HUDEP-2 (cell line): ENCODE measurements at regions not wholly inside any gene's neighbourhood (a gene's known extent, or its start where the extent isn't known, plus 50 kb on each side); places are given as distances from the start of the nearest gene placed in this dataset.

Experiments
- DNase-seq, 76 experiments: peaks; one replicate each; lab custom pipeline; 2025; ENCODE audit not compliant: unreplicated experiment in 76 of 76; lab: John Stamatoyannopoulos, UW

DNA sequence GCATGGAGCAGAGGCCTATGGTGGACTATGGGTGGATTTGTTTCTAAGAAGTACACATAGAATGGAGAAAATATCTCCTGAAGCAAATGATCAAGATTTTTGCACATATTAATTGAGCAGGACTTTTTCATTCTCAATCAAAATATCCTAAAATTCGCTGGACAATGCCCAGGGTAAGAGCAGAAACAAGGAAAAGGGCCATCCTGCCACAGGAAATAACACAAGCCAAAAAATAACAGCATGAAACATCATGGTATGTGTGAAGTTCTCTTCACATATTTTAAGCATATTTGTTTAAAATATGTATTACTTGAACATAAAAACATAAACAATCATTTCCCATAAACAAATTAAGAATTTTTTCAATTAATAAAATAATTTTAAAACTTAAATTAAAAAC lies 868.9 kb downstream of the EPHA7 start:
- no peak for DNase-seq

DNA sequence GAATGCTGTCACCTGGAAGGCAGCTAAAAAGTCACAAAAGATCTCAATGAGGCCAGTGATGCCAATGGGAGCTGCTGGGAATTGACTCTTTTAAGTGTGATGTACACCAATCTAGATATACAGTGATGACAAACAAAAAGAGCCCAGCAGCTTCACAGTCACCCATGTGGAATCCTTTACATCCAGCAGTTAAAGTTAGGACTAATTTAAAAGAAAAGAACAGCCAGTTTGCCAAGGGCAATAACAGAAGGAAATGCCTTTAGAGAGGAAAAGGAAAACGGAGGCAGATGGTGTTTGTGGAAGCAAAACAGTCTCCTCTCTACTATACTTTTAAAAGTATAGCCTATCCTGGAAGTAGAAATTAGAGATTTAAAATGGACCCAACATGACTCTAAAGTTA lies 873.5 kb downstream of the EPHA7 start:
- no peak for DNase-seq

DNA sequence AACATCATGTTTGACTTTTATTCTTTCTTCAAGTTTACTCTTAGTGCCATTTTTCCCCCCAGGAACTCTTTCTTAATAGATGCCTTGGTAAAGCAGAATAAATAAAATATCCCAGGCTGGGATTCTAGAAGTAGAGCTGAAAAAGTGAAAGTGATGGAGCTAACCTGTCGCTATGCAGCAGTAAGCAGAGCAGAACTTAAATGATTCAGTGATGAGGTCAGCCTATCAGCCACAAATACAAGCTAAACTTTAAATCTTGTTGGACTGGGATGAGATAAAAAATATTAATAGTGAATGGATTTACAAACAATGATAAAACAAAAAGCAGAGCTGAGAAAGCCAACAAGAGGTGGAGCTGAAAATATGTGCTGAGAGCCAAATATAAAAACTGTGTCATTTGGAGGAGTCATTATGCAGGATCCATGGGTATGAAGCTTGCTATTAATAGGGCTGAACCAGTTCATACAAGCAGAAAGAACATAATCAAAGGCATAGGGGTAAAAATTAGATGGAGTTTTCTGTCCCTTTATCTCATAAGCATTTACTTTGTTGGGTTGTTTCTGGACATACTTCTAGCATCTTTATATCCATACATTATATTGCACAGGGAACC lies 877.8 kb downstream of the EPHA7 start:
- DNase-seq: no peak

DNA sequence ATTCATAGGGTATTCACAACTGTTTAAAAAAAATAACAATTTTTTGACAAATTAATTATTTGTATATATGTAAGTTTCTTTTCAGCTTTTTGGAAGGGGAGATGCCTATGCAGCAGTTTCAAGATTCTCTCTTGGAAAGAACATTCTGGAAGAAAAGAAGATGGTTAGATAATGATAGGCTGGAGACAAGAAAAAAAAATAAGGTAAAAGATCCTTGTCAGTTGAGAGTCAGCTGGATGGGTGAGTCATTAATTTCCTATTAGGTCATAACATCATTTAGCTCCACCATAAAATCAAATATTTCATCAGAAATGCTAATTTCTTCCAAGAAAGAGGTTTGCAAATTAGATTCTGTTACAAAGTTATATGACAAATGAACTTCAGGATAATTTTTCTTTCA lies 880.4 kb downstream of the EPHA7 start:
- no peak for DNase-seq

DNA sequence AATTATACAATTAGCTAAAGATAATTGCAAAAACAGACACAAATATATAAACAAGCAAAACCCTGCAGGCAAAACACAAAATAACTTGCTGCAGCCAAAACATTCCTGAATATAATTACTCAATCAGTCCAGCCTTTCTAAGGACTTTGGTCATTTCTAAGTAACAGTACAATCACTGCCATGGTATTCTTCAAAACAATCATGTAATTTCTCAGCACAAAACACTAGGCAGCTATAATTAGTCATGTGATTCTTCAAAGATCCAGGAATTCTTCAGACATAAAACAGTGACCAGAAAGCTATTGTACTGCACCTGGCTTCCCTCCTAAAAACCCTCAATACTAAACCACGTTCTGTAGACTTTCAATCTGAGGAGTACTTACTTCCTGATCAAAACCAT lies 881.1 kb downstream of the EPHA7 start:
- DNase-seq: no peak

DNA sequence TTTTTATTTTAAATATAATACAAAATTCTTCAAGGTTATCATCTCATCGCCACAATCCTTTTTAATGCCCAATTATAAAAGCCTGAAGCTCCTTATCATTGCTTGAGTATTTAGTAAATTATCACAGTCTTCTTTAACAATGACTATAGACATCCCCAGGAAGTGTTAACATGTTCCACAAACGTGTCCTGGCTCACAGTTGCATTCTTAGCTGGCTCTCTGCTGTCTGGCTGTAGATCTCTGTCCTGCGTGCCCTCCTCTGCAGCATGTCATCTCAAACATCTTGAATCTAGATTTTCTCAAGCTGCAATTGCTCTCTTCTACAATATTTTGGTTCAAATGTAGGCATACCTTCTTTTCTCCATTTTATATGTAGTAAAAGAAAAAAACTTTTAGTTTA lies 885.2 kb downstream of the EPHA7 start:
- DNase-seq: no peak

DNA sequence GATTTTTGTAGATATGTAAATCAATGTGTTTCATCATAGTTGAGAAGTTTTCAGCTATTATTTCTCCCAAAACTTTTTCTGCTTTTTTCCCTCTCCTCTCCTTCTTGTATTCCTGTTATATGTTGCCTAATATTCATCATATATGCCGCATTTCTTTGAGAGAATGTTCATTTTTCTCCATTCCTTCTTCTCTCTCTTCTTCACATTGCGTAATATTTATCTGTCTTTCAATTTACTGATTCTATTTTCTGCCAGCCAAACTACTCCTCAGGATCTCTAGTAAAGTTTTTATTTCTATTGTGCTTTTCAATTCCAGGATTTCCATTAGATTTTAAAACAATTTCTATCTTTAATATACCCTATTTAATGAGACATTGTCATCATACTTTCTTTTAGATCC lies 896.8 kb downstream of the EPHA7 start:
- DNase-seq: no peak

DNA sequence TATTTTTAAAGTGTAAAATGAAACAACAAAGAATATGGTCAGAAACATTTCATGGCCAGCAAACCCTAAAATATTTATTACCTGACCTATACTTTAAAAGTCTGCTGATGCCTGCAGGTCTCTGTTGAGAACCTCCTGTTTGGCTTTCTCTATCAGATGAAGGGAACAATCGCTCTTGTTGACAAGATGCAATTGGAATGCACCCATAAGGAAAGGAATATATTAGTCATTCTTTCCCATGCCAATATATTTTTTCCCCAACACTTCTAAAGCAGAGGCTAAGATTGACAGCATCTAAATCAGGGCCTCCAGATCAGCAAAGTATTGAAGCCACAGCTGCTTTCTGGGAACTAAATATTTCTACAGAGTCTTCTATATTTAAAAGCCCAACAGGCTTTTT lies 897.8 kb downstream of the EPHA7 start:
- no peak for DNase-seq

DNA sequence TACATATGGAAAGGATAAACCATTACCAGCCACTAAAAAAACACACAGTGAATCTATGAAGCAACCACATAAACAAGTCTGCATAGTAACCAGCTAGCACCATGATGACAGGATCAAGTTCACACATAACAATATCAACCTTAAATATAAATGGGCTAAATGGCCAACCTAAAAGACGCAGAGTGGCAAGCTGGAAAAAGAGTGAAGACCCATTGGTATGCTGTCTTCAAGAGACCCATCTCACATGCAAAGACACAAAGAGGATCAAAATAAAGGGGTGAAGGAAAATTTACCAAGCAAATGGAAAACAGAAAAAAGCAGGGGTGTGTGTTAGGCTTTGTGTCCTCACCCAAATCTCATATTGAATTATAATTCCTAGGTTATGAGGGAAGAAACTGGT lies 909.2 kb downstream of the EPHA7 start:
- DNase-seq: no peak

DNA sequence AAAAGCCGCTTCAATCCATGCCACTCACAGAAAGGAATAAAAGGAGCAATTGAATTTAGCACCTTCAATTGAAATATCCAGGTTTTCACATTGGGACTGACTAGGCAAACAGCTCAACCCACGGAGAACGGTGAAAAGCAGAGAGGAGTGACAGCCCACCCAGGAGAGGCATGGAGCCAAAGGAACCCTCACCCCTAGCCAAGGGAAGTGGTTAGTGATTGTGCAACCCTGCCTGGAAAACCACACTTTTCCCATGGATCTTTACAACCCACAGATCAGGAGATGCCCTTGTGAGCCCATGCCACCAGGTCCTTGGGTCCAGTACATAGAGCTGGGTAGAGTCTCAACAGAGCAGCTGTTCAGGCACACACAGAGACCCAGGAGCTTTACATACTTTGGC lies 911.8 kb downstream of the EPHA7 start:
- DNase-seq: no peak

DNA sequence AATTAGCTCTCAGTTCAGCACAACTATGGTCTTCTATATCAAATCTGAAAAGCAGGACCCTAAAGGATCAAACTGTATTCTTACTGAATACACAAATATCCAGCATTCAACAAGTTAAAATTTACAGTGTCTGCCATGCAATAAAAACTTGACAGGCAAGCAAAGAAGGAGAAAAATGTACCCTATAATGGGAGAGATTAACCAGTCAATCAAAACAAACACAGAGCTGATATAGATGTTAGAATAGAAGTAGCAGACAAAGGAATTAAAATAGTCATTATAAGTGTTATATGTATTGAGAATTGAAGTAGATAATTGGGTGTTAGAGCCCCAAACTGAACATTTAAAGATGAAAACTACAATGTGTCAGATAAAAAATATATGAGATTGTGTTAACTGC lies 914.9 kb downstream of the EPHA7 start:
- DNase-seq: no peak

DNA sequence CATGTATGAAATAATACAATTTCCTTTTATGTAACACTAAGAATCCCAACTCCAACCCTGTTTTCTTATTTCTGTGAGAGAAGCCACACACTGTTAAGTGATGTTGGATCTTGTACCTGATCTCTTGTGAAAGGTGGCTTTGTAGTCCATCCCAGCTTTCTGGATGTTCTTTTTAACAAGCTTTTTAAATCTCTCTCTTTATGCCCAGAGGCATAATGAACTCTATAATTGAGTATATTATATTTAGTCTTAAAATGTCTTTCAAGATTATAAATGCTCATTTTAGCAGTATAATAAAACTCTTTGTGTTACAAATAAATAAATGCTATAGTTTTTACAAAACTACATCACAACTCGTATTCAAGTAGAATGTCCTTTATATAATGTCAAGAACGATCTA lies 922.1 kb downstream of the EPHA7 start:
- DNase-seq: no peak

DNA sequence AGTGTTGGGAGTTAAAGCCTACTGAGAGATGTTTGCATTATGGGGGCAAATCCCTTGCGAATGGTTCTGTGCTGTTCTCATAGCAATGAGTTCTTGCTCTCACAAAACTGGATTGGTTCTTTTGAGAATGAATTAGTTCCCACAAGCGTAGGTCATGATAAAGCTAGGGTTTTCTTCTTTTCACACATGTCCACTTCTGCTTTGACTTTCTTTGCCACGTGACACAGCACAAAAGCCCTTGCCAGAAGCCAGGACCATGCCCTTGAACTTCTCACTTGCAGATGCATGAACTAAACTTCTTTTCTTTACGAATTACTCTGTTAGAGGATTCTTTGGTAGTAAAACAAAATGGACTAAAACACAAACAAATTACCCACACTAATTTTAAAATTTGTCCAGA lies 922.8 kb downstream of the EPHA7 start:
- no peak for DNase-seq

DNA sequence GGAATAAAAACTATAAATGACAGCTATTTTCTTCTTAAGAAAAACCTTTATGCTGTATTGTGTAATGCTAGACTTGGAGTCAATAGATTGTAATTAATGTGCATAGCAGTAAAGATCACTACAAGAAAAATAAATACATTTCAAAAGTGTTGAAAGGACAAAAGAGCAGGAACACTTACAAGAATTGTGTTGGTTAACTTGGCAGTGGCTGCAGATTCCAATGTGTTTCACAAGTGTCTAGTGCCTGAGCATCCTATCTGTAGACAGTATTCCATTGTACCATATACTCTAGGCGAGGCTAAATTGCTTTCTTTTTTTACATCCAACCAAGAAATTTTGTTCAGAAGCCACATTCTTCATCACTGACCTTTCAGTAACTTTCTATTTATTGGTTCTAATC lies 924.1 kb downstream of the EPHA7 start:
- DNase-seq: no peak

DNA sequence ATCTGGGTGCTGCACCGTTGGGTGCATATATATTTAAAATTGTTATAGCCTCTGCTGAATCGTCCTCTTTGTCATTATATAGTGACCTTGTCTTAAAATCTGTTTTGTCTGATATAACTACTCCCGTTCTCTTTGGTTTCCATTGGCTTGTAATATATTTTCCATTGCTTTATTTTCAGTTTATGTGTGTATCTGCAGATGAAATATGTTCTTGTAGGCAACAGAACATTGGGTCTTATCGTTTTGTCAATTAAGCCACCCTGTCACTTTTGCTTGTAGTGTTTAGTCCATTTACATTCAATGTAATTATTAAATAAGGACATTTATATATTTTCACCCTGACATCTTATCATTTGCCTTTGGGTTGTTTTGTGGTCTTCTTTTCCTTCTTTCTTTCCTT lies 933.9 kb downstream of the EPHA7 start:
- DNase-seq: no peak

DNA sequence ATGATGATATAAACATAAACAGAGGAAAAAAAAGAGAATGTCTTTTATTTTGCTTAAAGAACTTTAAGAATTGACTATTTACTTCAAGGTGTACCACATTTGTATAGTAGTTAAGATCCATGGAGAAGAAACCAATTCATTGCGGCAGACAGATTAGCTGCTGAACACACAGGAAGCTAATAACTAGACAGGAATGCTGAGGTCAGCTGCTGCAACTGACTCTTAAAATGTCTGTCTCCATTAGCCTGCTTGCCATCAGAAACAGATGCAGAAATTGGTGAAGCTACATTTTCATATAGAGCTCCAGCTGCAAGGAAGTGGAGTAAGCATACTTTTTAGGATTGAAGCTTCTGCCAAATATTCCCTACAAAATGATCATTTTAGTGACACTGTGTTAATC lies 939.5 kb downstream of the EPHA7 start:
- no peak for DNase-seq

DNA sequence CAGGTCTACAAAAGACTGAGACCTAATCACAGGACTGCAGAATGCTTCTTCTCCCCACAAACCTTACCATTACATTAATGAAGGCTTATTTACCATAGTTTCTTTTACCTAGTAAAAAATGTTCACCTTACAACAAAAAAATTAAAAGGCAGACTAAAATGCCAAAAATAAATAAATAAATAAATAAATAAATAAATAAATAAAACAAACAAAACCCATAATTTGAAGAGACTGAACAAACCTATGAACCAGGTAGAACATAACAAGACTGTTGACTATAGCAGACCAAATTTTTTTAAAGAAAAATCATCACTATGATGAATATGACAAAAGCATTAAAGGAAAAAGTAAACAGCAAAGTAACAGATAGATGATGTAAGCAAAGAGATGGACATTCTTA lies 946.3 kb downstream of the EPHA7 start:
- DNase-seq: no peak

DNA sequence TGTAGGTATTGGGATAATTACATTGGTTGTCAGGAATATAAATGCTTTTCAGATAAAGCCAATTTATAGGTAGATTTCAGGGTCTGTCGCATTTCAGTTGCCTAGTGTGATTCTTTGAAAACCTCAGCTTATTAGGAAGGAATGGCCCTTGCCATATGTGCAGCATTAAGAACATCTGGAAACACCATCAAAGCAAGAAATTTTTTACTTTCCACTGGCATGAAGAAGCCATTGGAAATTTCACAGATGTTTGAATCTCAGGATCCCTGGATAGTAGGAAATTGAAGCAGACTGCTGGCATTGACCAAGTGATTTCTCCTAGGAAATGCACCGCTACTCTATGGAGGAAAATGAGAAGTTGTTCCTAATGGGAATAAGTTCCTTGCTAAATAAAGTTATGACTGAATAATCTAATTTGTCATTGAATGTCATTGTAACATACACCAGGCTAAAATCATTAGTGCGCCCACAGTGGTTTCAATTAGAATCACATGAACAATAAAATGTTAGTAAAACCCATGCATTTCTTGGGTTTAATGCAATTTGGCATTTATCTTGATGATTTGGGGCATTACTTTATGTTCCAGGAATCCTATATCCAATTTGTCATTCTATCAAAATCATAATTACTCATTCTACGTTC lies 950.1 kb downstream of the EPHA7 start:
- DNase-seq: no peak

DNA sequence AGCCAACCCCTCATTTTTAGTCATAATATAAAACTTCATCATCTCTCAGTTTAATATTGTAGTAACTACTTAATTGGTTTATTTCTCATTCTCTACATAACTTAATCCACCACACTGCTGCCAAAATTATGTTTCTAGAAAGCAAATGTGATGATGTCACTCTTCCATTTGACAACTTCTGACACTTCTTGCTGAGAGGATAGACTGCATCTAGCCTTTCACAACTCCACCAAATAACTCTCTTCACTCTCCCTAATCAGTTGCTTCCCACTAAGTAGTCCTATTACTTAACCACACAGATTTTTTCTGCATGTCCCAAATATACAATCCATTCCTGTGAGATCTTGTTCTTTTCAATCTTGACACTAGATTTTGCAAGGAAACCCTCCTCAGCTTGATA lies 951.3 kb downstream of the EPHA7 start:
- no peak for DNase-seq

DNA sequence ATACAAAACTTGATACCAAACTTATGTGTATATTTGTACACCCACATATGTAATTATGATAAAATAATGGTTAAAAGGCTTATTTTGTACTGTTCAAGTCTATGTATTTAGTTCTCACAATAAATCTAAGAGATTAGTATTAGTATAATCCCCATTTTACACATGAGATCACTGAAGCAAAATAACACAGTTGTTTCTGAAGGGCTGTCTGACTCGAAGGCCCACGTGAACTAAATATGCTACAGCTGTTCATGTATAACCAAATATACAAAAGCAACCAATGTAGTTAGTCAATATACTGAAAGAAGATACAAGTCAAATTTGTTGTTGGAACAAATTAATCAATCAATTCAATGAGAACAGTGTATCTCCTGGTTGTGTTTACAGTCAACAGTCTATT lies 959.2 kb downstream of the EPHA7 start:
- no peak for DNase-seq

DNA sequence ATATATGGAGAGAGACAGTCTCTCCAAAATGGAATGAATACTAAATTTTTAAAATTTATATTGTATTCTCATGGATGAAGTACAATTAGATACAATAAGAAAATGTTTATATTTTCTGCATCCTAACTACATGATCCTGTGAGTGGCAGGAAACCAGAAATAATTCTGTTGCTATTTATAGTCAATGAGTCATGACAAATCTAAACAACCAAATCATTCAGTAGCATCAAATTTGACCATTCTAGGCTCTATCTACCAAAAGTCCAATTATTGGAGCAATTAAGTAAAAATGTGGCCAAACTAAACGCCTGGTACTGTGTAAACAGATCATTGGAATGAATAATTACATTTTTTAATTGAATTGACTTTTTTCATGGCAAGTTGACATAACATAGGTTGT lies 959.8 kb downstream of the EPHA7 start:
- DNase-seq: no peak

DNA sequence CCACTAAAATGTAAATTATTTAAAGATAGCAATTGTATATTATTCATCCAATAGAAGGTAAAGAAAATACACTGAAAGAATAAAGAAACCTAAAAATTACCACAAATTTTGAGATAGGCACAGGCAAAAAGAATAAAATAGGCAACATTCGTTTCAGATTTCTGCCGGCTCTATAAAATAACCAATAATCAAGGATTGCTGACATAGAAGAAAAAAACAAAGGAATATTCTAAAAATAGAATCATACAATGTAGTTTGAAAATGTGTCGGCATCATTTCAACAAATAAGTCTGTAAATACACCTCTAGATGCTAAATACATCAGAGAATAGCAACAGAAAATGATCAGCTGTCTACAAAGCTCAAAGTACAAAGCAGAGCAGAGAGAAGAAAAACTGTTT lies 973.3 kb downstream of the EPHA7 start:
- DNase-seq: no peak

DNA sequence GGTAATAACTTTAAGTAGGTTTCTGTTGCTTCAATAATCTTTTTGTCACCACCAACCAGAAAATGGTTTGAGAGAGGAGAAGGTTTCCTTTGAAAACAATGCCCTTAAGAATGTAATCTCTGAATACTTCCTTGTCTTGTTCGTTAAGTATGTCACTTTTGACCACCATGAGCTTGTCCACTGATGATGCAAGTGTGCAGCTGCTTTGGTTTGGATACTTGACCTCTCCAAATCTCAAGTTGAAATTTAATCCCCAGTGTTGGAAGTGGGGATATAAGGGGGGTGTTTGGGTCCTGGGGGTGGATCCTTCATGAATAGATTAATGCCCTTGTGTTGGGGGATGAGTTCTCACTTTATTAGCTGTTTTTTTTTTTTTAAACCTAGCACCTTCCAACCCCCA lies 985.4 kb downstream of the EPHA7 start:
- DNase-seq: no peak
